Coronary artery (tissue), 2 donors: ENCODE measurements at regions not wholly inside any gene's neighbourhood (a gene's known extent, or its start where the extent isn't known, plus 50 kb on each side); places are given as distances from the start of the nearest gene placed in this dataset.

Source experiments
- DNase-seq: peaks from one replicate; pipeline ENCODE4 v3.0.0-alpha.2; 2017; ENCODE audit warnings: low spot score
- H3K27ac ChIP-seq, 2 donors: fragments of 200-600 bp; sonication (generic); one replicate each; pipeline ENCODE4 v1.5.1; 2016 to 2019
- H3K4me3 ChIP-seq: fragments of 200-600 bp; sonication (generic); 2 replicates; pipeline ENCODE4 v1.5.1; 2016; ENCODE audit warnings: mild to moderate bottlenecking, moderate library complexity
- CTCF ChIP-seq: fragments of 200-600 bp; sonication (generic); IDR thresholded peaks from one replicate; pipeline ENCODE4 v1.5.1; 2019; ENCODE audit warnings: antibody characterized with exemption

- no peak for DNase-seq
- H3K4me3 ChIP-seq: no peak overlapping the region
Measured at GRCh38 chr5:57552033-57552432, 69.4 kb upstream of the ACTBL2 start.

DNA sequence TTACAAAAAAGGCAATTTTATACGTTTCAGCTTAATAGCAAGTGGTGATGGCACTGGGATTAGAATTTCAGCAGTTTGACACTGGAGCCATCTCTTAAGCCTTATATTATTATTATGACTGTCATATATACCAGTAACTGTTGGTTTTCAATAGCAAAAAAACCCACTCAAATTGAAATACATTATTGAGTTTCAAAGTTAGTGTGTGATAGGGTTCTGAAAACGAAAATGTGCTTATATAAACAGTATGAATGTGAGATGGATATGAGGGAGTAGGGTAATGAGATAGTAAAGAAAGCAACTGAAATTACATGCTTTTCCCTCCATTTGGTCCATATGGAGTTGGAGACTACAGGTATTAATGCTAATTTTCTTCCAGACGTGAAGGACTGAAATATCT, 68.6 kb upstream of the ACTBL2 start:
- DNase-seq: no peak
- TF ChIP-seq CTCF: no peak
- peak overlapping the region in 1 of 2 donors; percentile 16 for H3K27ac ChIP-seq
- H3K4me3 ChIP-seq: no peak overlapping the region

More at GRCh38 chr5:57552033-57552432, 69.4 kb upstream of the ACTBL2 start:
- H3K27ac ChIP-seq: no peak overlapping the region
- TF ChIP-seq CTCF: no peak

DNA sequence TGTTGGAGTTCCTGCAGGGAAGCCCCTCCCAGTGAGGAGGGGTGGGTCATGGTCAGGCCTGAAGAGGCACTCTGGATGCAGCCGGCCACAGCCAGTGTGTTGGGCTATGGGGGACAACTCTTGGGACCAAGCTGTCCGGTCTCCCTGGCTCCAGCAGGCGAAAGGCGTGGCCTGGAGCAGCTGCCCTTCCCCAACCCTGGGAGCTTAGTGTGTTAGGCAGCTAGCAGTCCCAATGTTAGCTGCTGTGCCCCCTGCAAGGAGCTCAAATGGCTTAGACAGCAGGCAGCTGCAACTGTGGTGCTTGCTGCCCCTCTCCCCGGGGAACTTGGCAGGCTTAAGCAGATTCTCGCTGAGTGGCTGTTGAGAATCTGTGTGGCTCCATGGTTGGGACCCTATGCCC, 67.5 kb upstream of the ACTBL2 start:
- Histone ChIP-seq H3K4me3 (no peak overlapping the region), H3K27ac (no peak overlapping the region)
- no peak for DNase-seq
- TF ChIP-seq CTCF: no peak

DNA sequence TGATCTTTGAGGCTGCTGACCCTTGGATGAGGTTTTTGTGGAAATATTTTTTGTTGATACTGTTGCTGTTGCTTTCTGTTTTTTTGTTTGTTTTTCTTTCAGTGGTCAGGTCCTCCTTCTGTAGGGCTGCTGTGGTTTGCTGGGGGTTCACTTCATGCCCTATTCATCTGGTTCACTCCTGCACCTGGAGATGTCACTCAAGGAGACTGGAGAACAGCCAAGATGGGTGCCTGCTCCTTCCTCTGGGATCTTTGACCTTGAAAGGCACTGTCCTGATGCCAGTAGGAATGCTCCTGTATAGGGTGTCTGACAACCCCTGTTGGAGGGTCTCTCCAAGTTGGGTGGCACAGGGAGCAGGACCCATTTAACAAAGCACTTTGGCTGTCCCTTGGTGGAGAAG, 67.0 kb upstream of the ACTBL2 start:
- DNase-seq: no peak
- H3K27ac ChIP-seq: no peak overlapping the region
- TF ChIP-seq CTCF: no peak
- no peak overlapping the region for H3K4me3 ChIP-seq

DNA sequence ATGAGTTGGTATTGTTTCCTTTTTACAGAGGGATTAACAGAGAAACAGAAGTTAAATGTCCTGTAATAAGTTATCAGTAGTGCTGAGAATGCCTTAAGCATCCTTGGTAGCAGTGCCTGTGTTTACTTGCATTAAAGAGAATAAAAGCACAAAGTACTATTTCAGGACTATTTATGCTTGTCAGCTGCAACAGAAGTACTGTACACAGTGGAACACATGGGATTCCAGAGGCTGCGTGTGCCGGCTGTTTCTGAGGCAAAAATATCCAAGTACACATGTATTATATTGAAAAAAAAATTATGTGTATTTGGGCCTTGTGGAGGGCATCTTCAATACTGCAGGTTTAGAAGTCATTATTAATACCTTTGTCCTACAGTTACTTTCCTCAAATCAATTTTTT, 58.2 kb upstream of the ACTBL2 start:
- TF ChIP-seq CTCF: no peak
- H3K27ac ChIP-seq: no peak overlapping the region
- H3K4me3 ChIP-seq: no peak overlapping the region
- no peak for DNase-seq

DNA sequence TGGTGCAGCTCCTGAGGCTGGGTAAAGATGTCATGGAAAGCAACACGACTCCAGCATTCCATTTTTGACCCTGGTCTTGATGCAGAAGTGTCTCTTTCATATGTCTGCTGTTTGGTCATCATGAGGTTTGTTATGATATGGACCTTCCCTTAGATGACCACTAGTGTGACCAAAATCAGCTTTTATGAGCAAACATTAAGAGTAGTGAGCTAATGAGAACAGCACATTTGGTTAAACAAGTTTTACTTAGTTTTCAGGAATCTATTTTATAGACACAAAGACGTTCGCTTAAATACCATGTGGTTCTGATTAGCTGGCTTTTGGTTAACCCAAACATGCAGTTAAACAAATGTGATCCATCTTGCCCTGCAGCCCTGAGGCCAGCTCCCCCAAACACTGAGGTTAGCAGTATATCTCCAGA, 56.7 kb upstream of the ACTBL2 start:
- TF ChIP-seq CTCF: no peak
- no peak for DNase-seq
- no peak overlapping the region for H3K4me3 ChIP-seq
- H3K27ac ChIP-seq: no peak overlapping the region

- Histone ChIP-seq H3K4me3 (no peak overlapping the region), H3K27ac (no peak overlapping the region)
- DNase-seq: no peak
- no peak for TF ChIP-seq CTCF
Measured at GRCh38 chr5:57538341-57538955, 55.8 kb upstream of the ACTBL2 start.
